Lower lobe of right lung (tissue), 2 donors: ENCODE measurements at regions not wholly inside any gene's neighbourhood (a gene's known extent, or its start where the extent isn't known, plus 50 kb on each side); places are given as distances from the start of the nearest gene placed in this dataset.

Experiments used
- ATAC-seq, 2 donors: fragments of 200-7000 bp; cut with Tn5 transposase; one replicate each; pipeline ENCODE4 v1.9.1; 2020 to 2022; ENCODE audit warnings: mild to moderate bottlenecking in 2 of 2, moderate library complexity in 2 of 2
- DNase-seq: peaks from one replicate; pipeline ENCODE4 v3.0.0-alpha.2; 2020
- H3K27ac ChIP-seq: fragments of 200-600 bp; one replicate; pipeline ENCODE4 v1.8.0; 2022
- H3K27me3 ChIP-seq: fragments of 200-600 bp; one replicate; pipeline ENCODE4 v1.8.0; 2022; ENCODE audit warnings: low read depth
- H3K36me3 ChIP-seq: fragments of 200-600 bp; one replicate; pipeline ENCODE4 v1.8.0; 2022; ENCODE audit warnings: mild to moderate bottlenecking
- H3K4me1 ChIP-seq: fragments of 200-600 bp; one replicate; pipeline ENCODE4 v1.8.0; 2022
- H3K4me3 ChIP-seq: fragments of 200-600 bp; one replicate; pipeline ENCODE4 v1.8.0; 2022; ENCODE audit warnings: mild to moderate bottlenecking
- H3K9me3 ChIP-seq: fragments of 200-600 bp; one replicate; pipeline ENCODE4 v1.8.0; 2022
- intact Hi-C: fragments of 100-400 bp; cut with DNase I; formaldehyde crosslinking; loops from one replicate; pipeline ENCODE4 v1.11.0; 2022
- TF ChIP-seq, protein P1 (sequence below): fragments of 200-600 bp; IDR thresholded peaks from one replicate; pipeline ENCODE4 v1.8.0; 2022; ENCODE audit warnings: antibody characterized with exemption, mild to moderate bottlenecking
- donor health status: DM: no; HTN: yes; CAD: no; lungs with severe emphysema.

DNA sequence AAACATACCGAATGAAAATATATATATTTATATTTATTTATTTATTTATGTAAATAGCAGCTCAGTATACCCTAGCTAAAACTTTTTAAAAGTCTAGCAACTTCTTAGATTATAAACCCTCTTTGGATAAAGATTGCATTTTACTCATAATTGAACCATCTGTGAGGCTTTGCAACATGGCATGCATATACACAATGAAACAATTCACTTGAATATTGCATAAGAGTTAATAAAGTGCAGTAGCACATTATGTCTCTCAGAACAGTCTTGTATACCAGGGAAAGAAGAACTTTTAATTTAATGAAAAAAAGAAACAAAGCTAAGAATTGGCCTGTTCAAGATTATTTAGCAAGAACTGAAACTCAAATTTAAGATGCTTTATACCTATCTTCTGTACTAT is 1363.9 kb upstream of the ADGRL2 start:
- intact Hi-C loops = no loop called here
- H3K27me3 ChIP-seq = no peaks in the 10 kb centered on the region
- no peak overlapping the region for H3K4me3 ChIP-seq
- ATAC-seq = no peak
- H3K36me3 ChIP-seq = no peaks in the 10 kb centered on the region
- no peaks in the 10 kb centered on the region for H3K9me3 ChIP-seq
- TF ChIP-seq, protein P1, sequence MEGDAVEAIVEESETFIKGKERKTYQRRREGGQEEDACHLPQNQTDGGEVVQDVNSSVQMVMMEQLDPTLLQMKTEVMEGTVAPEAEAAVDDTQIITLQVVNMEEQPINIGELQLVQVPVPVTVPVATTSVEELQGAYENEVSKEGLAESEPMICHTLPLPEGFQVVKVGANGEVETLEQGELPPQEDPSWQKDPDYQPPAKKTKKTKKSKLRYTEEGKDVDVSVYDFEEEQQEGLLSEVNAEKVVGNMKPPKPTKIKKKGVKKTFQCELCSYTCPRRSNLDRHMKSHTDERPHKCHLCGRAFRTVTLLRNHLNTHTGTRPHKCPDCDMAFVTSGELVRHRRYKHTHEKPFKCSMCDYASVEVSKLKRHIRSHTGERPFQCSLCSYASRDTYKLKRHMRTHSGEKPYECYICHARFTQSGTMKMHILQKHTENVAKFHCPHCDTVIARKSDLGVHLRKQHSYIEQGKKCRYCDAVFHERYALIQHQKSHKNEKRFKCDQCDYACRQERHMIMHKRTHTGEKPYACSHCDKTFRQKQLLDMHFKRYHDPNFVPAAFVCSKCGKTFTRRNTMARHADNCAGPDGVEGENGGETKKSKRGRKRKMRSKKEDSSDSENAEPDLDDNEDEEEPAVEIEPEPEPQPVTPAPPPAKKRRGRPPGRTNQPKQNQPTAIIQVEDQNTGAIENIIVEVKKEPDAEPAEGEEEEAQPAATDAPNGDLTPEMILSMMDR = no peak
- H3K27ac ChIP-seq = no peak overlapping the region
- DNase-seq = no peak
- H3K4me1 ChIP-seq = no peaks in the 10 kb centered on the region

DNA sequence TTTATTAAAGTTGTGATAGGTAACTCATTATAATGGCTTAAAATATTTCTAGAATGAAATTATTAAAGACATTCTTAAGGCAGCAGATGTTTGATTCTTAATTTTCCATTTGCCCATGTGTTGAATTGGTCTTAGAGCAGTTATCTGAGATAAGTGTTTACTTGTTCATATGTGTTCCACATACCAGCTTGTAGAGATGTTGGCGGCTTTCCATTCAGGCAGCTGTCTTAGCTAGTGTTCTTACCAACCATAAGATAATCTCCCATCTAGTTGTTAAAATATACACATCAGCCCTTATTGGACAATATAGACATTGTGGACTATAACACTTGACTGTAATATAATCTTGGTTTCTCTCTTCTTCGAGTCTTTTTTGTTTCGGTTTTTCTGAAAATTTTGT is 1372.9 kb upstream of the ADGRL2 start:
- intact Hi-C loops = no loop called here
- ATAC-seq (no peak), DNase-seq (no peak)
- TF ChIP-seq, protein P1 = no peak
- Histone ChIP-seq H3K4me3 (no peak overlapping the region), H3K4me1 (no peaks in the 10 kb centered on the region), H3K36me3 (no peaks in the 10 kb centered on the region), H3K27me3 (no peaks in the 10 kb centered on the region), H3K9me3 (no peaks in the 10 kb centered on the region), H3K27ac (no peak overlapping the region)

DNA sequence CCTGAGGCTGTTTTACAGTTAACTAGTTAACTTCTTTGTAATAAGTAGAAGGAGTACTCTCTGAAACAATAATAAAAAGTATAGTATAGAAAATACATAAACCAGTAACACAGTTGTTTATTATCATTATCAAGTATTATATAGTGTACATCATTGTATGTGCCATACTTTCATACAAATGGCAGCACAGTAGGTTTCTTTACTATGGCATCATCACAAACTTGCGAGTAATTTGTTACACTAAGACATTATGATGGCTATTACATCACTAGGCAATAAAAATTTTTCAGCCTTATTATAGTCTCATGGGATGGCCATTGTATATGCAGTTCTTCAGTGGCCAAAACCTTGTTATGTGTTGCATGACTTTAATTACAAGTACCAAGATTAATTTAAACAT is 1376.5 kb upstream of the ADGRL2 start:
- Histone ChIP-seq H3K27me3 (no peaks in the 10 kb centered on the region), H3K9me3 (no peaks in the 10 kb centered on the region), H3K4me3 (no peak overlapping the region), H3K36me3 (no peaks in the 10 kb centered on the region), H3K4me1 (no peaks in the 10 kb centered on the region), H3K27ac (no peak overlapping the region)
- no peak for ATAC-seq
- no peak for DNase-seq
- intact Hi-C loops = no loop called here
- TF ChIP-seq, protein P1 = no peak

DNA sequence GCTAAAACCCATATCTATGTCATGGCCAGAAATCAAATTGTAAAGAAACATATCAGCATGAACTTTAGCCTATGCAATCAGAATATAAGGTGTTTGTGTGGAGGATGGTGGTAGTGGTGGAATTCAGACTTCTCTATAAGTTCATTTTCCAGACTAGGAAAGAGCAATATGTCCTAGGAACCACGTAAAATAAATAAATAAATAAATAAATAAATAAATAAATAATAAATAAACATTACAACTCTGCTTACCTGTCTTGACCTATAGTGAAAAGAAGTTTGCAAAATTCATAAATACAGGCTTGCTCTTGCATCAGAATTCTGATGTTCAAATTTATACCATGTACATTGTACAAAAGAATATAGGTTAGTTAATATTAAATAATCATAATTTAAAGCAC is 1382.6 kb upstream of the ADGRL2 start:
- Histone ChIP-seq H3K9me3 (no peaks in the 10 kb centered on the region), H3K4me3 (no peak overlapping the region), H3K27ac (no peak overlapping the region), H3K36me3 (no peaks in the 10 kb centered on the region), H3K4me1 (no peaks in the 10 kb centered on the region), H3K27me3 (no peaks in the 10 kb centered on the region)
- TF ChIP-seq, protein P1 = no peak
- intact Hi-C loops = no loop called here
- no peak for DNase-seq
- no peak for ATAC-seq

DNA sequence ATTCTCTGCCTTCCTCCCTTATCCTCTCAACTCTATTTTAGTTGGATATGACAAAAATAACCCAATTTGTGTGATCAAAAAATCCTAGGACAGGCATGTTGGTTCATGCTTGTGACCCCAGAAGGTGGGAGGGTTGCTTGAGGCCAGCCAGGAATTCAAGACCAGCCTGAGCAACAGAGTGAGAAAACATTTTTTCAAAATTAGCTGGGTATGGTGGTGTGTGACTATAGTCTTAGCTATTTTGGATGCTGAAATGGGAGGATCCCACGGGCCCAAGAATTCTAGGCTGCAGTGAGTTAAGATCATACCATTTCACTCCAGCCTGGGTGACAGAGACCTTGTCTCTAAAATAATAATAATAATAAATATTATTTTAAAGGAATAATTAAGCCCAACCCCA is 1383.1 kb upstream of the ADGRL2 start:
- no peaks in the 10 kb centered on the region for H3K36me3 ChIP-seq
- DNase-seq (no peak), ATAC-seq (no peak)
- TF ChIP-seq, protein P1 = no peak
- H3K27ac ChIP-seq = no peak overlapping the region
- no peaks in the 10 kb centered on the region for H3K4me1 ChIP-seq
- intact Hi-C loops = no loop called here
- no peak overlapping the region for H3K4me3 ChIP-seq
- H3K27me3 ChIP-seq = no peaks in the 10 kb centered on the region
- H3K9me3 ChIP-seq = no peaks in the 10 kb centered on the region

DNA sequence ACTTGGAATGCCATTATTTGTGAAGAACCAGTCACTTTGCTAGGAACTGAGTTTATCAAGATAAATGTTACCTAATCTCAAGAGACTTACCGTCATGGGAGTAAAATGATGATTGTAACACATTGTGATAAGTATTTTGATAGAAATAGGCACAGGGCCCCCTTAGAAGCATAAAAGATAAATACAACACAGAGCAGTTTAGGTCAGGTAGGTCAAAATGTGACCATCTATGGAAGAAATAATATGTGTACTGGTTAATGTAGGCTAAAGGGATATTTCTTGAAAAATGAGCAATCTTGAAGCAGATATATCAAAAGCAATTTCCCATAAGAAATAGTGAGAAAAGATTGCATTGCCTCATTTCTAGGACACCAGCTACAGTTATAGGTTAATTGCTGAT is 1386.8 kb upstream of the ADGRL2 start:
- Histone ChIP-seq H3K9me3 (no peaks in the 10 kb centered on the region), H3K27ac (no peak overlapping the region), H3K4me3 (no peak overlapping the region), H3K4me1 (no peaks in the 10 kb centered on the region), H3K36me3 (no peaks in the 10 kb centered on the region), H3K27me3 (no peaks in the 10 kb centered on the region)
- no peak for DNase-seq
- no peak for ATAC-seq
- intact Hi-C loops = no loop called here
- TF ChIP-seq, protein P1 = no peak
